ENCODE measurements at regions not wholly inside any gene's neighbourhood (a gene's known extent, or its start where the extent isn't known, plus 50 kb on each side); places are given as distances from the start of the nearest gene placed in this dataset.

DNA sequence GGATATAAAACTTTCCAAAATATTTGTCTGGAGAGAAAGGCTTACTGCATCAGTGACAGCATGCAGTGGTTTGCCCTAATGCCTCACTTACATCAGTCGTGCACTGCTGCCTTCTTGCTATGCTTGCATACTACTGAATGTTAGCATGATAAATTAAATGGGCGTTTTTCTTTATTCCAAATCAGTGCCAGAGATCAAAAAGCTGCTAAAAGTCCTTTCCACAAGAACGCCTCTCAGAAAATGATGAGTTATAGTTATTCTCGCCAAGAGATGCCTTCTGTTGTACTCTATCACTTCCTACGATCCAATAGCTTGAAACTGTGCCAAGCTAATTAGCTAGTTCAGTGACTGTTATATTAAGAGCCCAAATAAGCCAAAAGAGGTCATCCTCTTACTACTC is 345.8 kb upstream of the ROBO2 start:
- no peak for DNase-seq (ENCODE audit: low spot score)

DNA sequence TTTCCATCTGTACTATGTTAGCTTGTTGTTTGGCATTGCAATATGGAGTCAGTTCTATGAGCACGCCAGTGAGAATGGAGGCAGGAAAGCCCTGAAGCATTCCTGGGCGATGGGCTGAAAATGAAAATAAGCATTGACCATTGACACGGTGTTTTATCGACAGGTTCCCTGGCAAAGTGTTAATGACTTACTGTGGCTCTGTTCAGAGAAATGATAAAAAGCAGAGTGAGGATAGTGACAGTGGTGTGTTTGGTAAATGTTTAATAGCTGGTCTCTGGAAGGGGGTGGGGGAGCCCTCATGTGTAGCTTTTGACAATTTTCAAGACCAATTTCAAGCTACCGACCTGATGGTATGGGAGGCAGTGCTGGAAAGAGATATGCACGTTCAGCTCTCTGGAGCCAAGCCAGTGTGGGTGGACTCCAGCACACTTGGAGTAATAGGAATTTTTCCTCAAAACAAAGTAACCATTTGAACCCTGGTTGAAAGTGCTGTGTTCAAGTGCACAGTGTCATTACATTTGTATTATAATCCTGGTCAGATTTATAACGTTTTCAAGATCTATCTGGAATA is 341.7 kb upstream of the ROBO2 start:
- no peak for DNase-seq (ENCODE audit: low spot score)

DNA sequence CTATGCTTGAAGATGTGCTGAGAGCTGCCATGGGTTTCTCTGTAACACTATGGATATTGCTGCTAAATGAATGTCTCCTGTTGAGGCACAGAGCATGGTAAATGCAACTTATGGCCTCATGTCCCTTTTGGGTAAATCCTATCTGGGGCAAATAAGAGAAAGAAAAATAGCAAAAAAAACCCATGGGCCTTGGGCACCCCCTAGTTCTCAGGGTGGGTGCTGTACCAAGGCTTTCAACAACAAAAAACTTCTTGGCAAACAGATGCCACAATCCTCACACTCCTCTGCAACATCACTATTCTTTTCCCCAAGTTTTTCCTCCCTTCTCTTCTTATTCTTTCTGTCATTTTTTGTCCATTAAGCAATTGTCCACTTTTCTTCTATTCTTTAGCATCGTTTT is 340.1 kb upstream of the ROBO2 start:
- no peak for DNase-seq (ENCODE audit: low spot score)

DNA sequence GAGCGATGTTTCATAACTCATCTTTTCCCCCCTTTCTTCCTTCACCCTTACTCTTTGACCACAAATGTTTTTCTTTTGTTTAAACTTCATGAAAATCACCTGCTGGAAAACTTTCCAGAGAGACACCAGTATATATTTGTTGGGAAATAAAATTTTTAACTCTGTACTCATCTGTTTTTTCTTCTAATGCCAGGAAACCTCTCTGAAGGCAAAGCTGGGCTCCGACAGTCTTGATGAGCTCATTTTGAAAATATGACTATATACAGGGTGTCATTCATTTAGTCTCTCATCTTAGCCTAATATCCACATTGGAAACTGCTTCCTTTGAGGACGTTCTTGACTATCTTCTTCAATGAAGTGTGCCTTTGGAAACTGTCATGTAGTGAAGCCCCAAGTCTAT is 339.6 kb upstream of the ROBO2 start:
- DNase-seq (ENCODE audit: low spot score), result no peak

DNA sequence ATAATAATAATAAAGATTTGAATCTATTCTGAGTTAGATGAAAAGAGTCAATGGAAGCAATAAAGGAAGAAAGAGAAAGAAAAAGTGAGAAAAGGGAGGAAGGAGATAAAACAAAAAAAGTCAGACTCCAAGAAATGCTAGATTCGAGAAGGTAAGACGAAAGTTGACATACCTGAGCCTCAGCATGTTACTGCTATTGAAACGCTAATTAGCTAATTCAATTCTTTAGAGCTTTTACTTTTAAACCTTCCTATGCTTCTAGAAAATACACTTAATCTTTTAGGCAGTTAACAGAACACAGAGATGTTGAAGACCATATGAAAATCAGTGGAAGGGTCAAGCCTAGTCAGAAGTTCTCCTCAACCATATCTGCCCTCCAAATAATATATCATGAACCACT is 337.2 kb upstream of the ROBO2 start:
- no peak for DNase-seq (ENCODE audit: low spot score)

DNA sequence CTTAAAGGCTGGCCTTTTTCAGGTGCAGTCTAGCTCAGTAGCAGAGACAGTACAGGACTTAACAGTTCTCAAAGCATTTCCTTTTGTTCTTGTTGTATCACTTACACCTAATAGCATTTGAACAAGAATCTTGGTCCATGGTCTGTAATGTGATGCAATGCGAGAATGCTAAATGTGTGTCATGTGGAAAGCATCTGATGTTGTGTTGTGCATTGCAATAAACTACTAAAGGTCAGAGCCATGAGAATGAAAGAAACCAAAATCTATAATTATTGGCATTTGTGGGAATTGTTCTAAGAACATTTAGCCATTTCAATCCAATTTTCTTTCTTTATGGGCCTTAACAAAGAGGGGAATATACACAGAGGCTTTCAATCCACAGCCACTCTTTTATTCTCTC is 324.5 kb upstream of the ROBO2 start:
- DNase-seq (ENCODE audit: low spot score), result no peak

DNA sequence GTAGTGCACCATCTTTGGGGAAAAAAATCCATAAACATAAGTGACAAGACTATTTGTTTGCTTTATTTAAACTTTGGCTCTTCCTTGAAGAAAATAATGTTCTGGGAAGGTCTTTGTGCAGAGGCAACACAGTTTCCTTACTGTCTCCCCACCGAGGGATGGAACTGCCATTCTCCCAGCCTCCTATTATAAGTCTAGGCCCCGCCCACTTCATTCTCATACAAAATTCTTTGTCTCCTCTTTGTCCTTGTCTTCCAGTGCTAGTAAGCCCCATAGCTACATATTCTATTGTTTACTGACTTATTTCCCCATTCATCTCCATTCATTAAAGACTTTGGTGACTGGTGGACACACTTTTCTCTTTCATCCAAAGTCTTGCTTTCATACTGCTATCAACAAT is 316.5 kb upstream of the ROBO2 start:
- no peak for DNase-seq (ENCODE audit: low spot score)

DNA sequence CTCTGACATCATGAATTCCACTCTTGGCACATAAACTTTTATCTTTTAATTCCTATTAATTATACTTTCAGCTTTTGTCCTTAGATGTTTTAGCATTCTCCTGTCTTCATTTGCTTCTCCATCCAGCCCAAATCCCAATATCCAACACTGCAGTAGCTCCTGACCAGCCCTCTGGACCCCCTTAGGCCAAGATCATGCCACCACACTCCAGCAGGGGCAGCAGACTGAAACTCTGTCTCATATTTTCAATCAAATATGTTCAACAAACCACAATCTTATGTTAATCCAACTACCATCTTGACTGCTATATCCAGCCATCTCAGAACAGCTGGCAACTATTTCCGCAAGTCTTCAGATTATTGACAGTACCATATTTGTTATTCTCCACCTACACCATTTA is 315.8 kb upstream of the ROBO2 start:
- DNase-seq (ENCODE audit: low spot score), result no peak

DNA sequence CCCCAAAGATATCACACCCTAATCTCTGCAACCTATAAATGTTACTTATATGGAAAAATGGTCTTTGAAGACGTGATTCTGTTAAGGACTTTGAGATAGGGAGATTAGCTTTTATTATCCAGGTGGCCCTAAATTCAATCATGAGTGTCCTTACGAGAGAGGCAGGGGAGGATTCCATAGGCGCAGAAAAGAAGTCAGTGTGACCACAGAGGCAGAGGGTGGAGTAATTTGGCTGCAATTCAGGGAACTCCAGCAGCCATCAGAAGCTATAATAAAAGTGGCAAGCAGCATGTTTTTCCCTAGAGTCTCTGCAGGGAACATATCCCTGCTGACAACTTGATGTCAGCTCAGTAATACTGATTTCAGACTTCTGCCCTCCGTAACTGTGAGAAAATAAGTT is 315.2 kb upstream of the ROBO2 start:
- no peak for DNase-seq (ENCODE audit: low spot score)

DNA sequence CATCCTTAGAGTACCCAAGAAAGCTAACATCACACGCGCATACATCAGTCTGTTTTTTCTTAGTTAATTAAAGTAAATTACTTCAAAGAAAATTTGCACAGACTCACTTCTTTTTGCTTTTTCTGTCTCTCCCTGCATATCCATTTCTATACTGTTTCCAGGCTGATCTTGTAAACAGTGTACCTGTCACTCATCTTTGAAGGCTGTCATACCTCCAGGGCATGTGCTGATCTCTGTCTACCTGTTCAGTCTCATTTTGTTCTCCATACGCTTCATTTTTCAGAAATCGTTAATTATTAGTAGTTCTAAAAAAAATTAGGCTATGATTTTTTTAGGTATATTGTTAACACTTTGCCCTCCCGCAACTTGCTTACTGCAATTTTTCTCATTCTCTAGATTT is 313.9 kb upstream of the ROBO2 start:
- DNase-seq (ENCODE audit: low spot score), result no peak

DNA sequence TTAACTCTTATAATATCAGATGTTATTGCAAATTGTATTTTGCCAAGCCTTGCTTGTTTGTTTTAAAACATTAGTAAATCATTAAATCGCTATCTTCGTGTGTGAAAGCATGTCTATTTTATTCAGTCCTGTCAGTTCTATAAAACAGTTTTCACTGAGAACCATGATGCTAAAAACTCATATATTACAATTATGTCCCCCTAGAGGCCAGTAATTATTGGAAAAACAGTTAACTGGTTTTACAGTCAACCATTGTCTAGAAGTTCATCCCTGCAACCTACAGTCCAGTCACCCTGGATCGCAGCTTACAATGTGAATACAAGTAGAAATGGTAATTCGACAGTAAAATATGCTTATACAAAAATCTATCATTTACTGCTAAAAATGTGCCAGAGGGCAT is 311.5 kb upstream of the ROBO2 start:
- no peak for DNase-seq (ENCODE audit: low spot score)

DNA sequence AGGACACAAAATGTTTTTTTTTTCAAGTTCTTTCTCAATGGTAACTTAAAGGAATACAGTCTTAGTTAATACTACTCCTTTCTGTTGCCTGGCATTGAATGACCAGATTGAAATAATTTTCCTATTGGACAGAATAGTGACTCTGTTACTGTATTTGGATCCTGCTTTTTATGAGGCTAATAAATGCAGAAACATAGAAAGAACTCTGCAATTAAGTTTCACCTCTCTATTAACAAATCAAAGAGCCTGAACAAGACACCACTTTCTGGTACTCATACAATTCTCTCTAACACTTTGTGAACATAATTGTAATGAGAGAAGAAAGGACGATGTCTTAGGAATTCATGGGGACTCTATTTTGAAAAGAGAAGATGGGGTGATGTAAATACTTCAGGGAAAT is 308.4 kb upstream of the ROBO2 start:
- no peak for DNase-seq (ENCODE audit: low spot score)

DNA sequence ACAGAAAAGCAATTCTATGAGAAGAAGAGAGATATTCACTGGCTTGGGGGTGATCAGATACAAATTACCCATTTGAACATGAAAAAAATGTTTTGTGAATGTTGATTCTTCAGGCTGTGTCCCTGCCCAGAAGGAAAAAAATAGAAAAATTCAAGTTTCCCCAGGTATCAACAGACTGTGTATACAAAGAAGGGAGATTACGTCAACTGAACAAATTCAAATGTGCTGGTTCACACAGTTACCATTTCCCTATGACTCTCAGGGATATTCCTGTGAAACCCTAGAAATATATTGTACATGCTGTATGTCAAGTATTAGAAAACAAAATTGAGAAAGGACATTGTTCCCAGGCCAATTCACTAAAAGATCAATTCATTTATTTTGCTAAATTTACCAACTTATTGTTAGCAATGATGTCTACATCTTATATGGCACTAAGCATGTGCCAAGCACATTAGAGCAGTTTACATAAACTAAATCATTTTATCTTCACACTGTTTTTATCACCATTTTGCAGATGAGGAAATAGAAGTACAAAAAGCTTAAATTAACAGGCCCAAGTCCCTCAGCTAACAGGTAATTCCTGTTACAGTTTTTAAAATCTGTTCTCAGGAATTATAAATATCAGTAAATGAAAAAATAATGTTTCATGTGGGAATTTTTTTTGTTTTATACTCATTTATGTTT is 306.7 kb upstream of the ROBO2 start:
- DNase-seq (ENCODE audit: low spot score), result no peak

DNA sequence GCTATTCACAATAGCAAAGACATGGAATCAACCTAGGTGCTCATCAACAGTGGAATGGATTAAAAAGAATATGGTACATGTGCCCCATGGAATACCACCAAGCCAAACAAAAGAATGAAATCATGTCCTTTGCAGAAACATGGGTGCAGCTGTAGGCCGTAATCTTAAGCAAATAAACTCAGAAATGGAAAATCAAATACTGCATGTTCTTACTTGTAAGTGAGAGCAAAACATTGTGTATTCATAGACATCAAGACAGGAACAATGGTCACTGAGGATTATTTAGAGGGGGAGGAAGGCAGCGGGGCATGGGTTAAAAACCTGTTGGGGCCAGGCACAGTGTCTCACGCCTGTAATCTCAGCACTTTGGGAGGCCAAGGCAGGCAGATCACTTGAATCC is 304.7 kb upstream of the ROBO2 start:
- no peak for DNase-seq (ENCODE audit: low spot score)

DNA sequence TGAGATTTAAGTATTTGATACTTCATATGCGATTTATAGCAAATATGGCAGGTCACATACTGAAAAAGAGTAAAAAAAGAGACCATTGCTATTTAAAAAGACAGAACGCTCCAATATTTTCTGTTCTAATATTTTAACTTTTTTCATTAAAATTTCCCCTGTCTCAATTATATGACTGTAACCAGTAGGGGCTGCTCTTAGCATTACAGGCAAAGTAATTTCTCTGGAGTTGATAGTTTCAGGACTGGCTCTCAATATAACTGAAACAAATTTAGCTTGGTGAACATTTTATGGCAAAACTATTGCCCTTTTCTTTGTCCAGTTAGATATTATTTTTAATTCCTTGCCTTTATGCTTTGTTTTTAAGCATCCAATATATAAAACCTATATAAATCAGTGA is 286.3 kb upstream of the ROBO2 start:
- DNase-seq (ENCODE audit: low spot score), result no peak

DNA sequence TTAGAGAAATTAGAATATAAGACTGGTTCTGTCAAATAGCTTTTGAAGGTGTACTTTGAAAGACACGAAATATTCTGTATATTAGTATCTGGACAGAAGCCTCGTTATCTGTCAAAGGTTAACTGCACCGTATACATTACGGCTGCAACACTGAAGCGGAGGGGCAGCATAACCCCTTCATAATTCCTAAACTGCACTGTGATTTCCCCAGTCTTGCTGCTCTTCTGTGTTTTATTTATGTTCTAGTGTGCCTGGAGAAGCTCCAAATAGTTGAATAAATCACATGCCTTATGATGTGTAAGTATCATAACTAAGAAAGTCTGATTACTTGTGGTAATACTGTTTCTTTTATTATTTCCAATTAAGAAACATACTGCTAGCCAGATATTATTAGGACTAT is 285.7 kb upstream of the ROBO2 start:
- DNase-seq (ENCODE audit: low spot score), result no peak

DNA sequence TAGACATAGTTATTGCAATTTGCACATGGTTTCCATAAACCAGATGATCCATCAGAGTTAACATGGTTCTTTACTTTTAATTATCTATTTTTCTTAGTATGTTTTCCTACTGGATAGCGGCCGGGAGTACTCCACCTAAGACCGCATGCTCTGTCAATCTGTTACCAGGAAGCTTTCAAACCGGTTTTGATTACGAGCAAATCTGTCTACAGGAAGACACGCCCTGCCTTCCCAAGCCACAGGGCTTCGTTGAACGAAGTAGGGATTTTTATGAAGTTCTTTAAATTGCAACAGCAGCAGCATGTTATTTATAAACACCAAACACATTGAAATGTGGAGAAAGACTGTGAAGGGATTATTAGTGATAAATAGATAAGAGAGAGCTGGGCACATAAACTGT is 283.3 kb upstream of the ROBO2 start:
- DNase-seq (ENCODE audit: low spot score), result no peak

DNA sequence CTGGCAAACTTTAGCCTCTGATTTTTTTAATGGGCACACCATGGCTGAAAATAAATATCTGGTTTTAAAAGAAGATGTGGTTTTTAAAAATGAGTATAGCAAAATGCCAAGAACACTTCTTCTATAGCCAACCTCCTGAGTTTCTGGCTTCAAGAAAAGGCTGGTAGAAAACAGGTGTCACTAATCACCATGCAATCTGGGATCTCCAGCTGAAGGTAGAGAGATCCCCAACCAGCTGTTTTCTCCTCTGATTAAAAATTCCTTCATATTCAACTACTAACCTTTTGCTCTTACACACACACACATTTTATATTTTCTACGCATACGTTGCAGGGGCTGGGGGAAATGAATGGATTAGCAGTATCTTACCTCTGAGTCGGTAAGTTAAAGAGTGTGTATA is 279.6 kb upstream of the ROBO2 start:
- DNase-seq (ENCODE audit: low spot score), result no peak

DNA sequence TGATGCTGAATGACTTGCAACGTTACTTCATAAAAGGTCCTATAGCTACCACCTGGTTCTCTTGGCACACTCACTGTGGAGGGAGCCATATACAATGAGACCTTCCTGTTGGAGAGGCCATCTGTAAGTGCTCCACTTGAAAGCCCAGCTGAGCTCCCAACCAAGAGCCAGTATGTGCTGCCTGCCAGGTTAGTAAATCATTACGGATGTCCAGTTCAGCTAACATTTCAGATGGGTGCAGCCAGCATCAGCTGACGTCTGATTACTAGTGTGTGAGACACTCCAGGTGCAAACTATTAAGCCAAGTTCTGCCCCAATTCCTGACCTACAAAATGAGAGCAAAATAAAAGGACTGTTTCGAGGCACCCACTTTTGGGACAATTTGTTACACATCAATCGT is 274.4 kb upstream of the ROBO2 start:
- no peak for DNase-seq (ENCODE audit: low spot score)

DNA sequence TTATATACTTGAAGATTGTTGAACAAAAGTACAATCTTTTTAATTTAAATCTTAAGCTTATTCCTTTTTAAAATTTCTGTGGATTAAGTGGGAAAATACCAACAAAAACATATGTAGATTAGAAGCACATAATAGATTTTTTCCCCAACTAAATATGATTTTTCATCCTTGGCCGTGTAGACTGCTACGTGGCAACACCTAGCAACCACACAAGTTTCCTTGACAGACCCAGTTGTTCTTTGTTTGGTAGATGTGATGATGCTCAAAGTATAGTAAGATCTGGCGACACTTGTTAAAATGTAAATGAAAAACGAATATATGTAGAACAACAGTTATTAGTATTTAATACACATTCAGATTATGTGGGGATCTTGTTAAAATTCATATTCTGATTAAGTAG is 271.0 kb upstream of the ROBO2 start:
- no peak for DNase-seq (ENCODE audit: low spot score)

DNA sequence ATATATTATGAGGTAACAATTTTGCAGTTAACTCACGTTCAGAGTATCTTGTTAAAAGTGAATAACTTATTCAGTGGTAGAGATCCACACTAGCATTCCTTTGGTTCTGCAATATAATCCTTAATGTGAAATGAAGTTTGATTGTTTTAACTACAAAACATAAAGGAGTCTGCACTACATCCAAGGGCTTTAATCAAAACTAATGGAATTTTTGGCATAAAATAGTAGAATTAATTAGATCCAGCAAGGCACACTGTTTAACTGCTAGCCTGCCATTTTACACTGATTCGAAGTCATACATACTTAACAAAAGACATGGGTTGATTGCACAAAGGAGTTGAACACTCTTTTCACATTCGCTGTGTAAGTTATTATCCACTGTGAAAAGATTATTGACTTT is 263.0 kb upstream of the ROBO2 start:
- DNase-seq (ENCODE audit: low spot score), result no peak

DNA sequence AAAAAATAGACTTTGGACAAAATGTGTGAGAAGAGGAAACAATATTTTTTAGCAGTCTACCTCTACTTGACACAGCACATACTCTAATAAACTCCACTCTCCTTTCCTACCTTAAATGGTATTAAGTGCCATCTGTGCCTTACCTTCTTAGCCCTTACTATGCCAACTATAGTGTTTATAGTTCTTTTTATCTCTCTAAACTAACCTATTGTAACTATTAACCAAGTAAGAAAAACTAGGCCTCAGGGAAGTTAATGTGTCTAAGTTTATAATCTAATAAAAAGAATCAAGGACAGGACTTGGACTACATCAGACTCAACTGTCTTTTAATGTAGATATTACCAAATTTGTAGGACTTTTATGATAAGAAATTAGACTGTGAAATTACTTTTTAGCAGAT is 251.7 kb upstream of the ROBO2 start:
- DNase-seq (ENCODE audit: low spot score), result no peak

DNA sequence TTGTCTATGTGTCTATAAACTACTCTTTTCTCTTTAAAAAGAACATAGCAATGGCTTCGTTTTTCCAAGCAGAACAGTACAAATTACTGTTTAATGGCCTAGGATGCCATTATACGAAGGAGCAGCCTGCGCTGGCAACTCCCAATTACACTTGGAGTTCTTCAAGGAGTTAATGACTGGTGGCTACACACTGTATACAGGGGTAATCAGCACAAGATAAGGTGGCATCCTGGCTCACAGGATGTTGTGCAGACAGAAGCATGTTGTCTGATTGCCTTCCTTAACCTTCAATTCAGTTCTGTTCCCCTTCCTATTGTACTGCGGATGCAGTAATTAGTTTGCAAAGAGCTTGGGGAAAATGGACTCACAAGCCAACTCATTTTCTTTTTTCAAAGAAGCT is 250.7 kb upstream of the ROBO2 start:
- DNase-seq (ENCODE audit: low spot score), result no peak

DNA sequence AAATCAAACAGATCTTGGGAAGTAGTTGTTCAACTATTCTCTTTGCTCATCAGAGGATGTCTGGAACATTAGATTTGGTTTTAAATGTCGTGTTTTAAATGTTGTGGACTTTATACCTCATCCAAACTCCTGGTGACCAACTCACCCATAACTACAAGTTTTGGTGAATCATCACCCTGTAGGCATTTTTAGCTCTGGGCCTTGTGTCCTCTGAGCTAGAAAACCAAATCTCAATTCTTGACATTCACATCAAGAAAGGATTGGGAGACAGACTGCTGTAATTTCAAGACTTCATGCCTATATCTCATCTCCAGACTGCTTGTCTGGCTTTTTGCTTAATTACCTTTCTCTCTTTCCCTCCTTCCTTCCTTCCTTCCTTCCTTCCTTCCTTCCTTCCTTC is 228.5 kb upstream of the ROBO2 start:
- DNase-seq (ENCODE audit: low spot score), result no peak
